Activated T-helper 17 cell treated with anti-CD3 and anti-CD28 coated beads, Interleukin-2, amount 50 U/mL, for 72 hours (primary cell): ENCODE measurements at regions not wholly inside any gene's neighbourhood (a gene's known extent, or its start where the extent isn't known, plus 50 kb on each side); places are given as distances from the start of the nearest gene placed in this dataset.

Experiments
- ATAC-seq: fragments of 150-1000 bp; cut with Tn5 transposase; replicated peaks from 2 replicates; pipeline ENCODE4 v1.10.0; 2021; ENCODE audit warnings: mild to moderate bottlenecking, moderate library complexity
- H3K27ac Mint-ChIP-seq: one replicate; pipeline ENCODE4 v1.8.0; 2022; ENCODE audit warnings: mixed read lengths
- H3K27me3 Mint-ChIP-seq: one replicate; pipeline ENCODE4 v1.8.0; 2022; ENCODE audit warnings: mixed read lengths
- H3K36me3 Mint-ChIP-seq: one replicate; pipeline ENCODE4 v1.8.0; 2022; ENCODE audit warnings: low read depth, mild to moderate bottlenecking, mixed read lengths
- H3K4me1 Mint-ChIP-seq: one replicate; pipeline ENCODE4 v1.8.0; 2022; ENCODE audit warnings: mixed read lengths
- H3K4me3 Mint-ChIP-seq: one replicate; pipeline ENCODE4 v1.8.0; 2022; ENCODE audit warnings: mild to moderate bottlenecking, mixed read lengths
- H3K9me3 Mint-ChIP-seq: one replicate; pipeline ENCODE4 v1.8.0; 2022; ENCODE audit warnings: mixed read lengths

DNA sequence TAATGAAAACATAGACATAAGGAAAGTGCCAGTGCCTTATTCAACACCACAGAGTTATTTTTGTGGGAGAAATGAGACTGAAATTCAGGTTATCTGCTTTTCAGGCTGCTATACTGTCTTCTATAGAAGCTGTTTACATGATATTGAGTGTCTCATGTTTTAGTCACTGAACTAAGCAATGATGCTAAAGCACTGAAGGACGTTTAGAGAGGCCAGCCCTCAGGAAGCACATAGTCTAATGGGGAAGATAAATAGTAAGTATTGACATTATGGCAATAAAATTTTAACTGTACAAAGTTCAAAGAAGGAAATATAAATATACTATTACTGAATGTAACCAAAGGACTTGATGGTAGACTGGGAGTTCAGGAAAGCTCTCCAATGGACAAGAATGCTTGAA, 186.4 kb upstream of the ZC3H15 start:
- Mint-ChIP-seq H3K27me3 (no peaks in the 10 kb centered on the region), H3K36me3 (no peaks in the 10 kb centered on the region), H3K27ac (no peak overlapping the region), H3K4me3 (no peak overlapping the region), H3K9me3 (peaks cover 10% of the 10 kb centered on the region), H3K4me1 (no peaks in the 10 kb centered on the region)
- ATAC-seq: no peak

GRCh38 chr2:186302263-186302662, 183.8 kb upstream of the ZC3H15 start:
- H3K27me3 Mint-ChIP-seq: no peaks in the 10 kb centered on the region
- no peak overlapping the region for H3K4me3 Mint-ChIP-seq
- no peaks in the 10 kb centered on the region for H3K36me3 Mint-ChIP-seq
- H3K27ac Mint-ChIP-seq: no peak overlapping the region
- peaks cover 10% of the 10 kb centered on the region for H3K9me3 Mint-ChIP-seq
- H3K4me1 Mint-ChIP-seq: no peaks in the 10 kb centered on the region
- no peak for ATAC-seq

GRCh38 chr2:186303091-186303490, 183.0 kb upstream of the ZC3H15 start:
- Mint-ChIP-seq H3K4me3 (no peak overlapping the region), H3K9me3 (peaks cover 9% of the 10 kb centered on the region), H3K27ac (no peak overlapping the region), H3K27me3 (no peaks in the 10 kb centered on the region), H3K4me1 (no peaks in the 10 kb centered on the region), H3K36me3 (no peaks in the 10 kb centered on the region)
- ATAC-seq: no peak

DNA sequence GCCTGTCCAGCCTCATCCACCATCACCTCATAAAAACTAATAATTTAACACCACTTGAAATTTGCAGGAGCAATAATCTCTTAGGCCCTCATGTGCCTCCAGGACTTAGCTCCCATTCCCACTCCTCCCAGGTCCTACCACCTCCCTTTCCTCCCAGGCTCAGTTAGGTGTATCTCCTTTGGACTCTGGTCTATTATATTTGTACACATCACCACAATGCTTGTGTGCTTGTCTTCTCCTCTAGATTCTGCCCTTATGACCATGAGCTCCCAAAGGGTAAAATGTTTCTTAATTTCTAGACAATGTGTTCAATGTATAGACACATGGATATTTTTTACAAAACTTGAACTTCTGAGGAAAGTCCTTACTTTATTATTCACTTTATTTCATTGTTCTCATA, 182.0 kb upstream of the ZC3H15 start:
- H3K4me1 Mint-ChIP-seq: no peaks in the 10 kb centered on the region
- peaks cover 4% of the 10 kb centered on the region for H3K9me3 Mint-ChIP-seq
- no peak overlapping the region for H3K4me3 Mint-ChIP-seq
- no peak for ATAC-seq
- no peak overlapping the region for H3K27ac Mint-ChIP-seq
- no peaks in the 10 kb centered on the region for H3K36me3 Mint-ChIP-seq
- no peaks in the 10 kb centered on the region for H3K27me3 Mint-ChIP-seq

DNA sequence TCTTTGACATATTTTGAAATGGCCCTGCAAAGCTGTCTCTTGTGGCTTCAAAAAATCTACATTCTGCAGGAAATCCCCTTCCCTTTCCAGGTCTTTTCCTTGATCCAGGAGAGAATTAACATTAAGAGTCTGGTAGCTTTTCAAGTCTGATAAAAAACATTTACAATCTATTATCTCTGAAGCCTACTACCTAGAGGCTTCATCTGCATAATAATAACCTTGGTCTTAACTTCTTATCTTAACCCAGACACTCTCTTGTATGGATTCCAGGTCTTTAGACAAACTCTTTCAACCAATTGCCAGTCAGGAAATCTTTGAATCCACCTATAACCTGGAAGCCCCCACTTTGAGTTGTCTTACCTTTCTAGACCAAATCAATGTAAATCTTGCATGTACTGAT, 179.3 kb upstream of the ZC3H15 start:
- Mint-ChIP-seq H3K27me3 (no peaks in the 10 kb centered on the region), H3K4me3 (no peak overlapping the region), H3K36me3 (no peaks in the 10 kb centered on the region), H3K27ac (no peak overlapping the region), H3K9me3 (peaks cover under 1% of the 10 kb centered on the region), H3K4me1 (no peaks in the 10 kb centered on the region)
- ATAC-seq: no peak

GRCh38 chr2:186307871-186308270, 178.2 kb upstream of the ZC3H15 start:
- peaks cover 9% of the 10 kb centered on the region for H3K36me3 Mint-ChIP-seq
- no peak overlapping the region for H3K27ac Mint-ChIP-seq
- no peak overlapping the region for H3K4me3 Mint-ChIP-seq
- H3K4me1 Mint-ChIP-seq: no peaks in the 10 kb centered on the region
- ATAC-seq: no peak
- peaks cover 6% of the 10 kb centered on the region for H3K9me3 Mint-ChIP-seq
- H3K27me3 Mint-ChIP-seq: no peaks in the 10 kb centered on the region

- Mint-ChIP-seq H3K27me3 (no peaks in the 10 kb centered on the region), H3K36me3 (peaks cover 9% of the 10 kb centered on the region), H3K9me3 (peaks cover 6% of the 10 kb centered on the region), H3K27ac (no peak overlapping the region), H3K4me1 (no peaks in the 10 kb centered on the region), H3K4me3 (no peak overlapping the region)
- ATAC-seq: no peak
These were observed 177.7 kb upstream of the ZC3H15 start for GRCh38 chr2:186308347-186308746.

DNA sequence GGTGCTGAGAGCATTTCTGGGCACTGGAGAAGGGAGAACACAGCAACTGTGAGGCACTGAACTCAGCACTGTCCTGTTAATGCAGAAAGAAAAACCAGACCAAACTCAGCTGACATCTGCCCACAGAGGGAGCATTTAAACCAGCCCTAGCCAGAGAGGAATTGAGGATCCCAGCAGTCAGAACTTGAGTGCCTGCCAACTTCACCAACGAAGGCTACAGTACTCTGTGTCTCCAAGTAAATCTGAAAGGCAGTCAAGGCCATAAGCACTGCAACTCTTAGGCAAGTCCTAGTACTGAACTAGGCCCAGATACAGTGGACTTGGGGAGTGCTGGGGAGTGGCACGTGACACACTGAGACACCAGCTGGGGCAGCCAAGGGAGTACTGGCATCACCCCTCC, 176.2 kb upstream of the ZC3H15 start:
- H3K36me3 Mint-ChIP-seq: peaks cover 9% of the 10 kb centered on the region
- ATAC-seq: no peak
- no peaks in the 10 kb centered on the region for H3K4me1 Mint-ChIP-seq
- H3K9me3 Mint-ChIP-seq: peaks cover 6% of the 10 kb centered on the region
- H3K4me3 Mint-ChIP-seq: no peak overlapping the region
- no peaks in the 10 kb centered on the region for H3K27me3 Mint-ChIP-seq
- no peak overlapping the region for H3K27ac Mint-ChIP-seq

DNA sequence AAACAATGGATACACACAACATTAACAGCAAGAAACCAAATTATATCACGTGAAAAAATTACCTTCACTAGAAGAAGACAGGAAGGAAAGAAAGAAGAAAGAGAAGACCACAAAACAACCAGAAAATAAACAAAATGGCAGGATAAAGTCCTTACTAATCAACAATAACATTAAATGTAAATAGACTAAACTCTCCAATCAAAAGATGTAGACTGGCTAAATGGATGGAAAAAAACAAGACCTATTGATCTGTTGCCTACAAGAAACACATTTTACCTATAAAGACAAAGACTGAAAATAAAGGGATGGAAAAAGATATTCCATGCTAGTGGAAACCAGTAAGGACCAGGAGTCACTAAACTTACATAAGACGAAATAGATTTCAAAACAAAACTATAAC, 167.0 kb upstream of the ZC3H15 start:
- H3K9me3 Mint-ChIP-seq: peaks cover 10% of the 10 kb centered on the region

GRCh38 chr2:186325827-186326535, 160.1 kb upstream of the ZC3H15 start:
- Mint-ChIP-seq H3K4me3 (no peak overlapping the region), H3K36me3 (no peaks in the 10 kb centered on the region), H3K27me3 (no peaks in the 10 kb centered on the region), H3K27ac (no peak overlapping the region), H3K9me3 (peaks cover 12% of the 10 kb centered on the region), H3K4me1 (no peaks in the 10 kb centered on the region)
- ATAC-seq: no peak

More for the DNA sequence above, 167.0 kb upstream of the ZC3H15 start:
- ATAC-seq: no peak
- H3K4me3 Mint-ChIP-seq: no peak overlapping the region
- no peaks in the 10 kb centered on the region for H3K27me3 Mint-ChIP-seq
- H3K27ac Mint-ChIP-seq: no peak overlapping the region
- no peaks in the 10 kb centered on the region for H3K4me1 Mint-ChIP-seq
- no peaks in the 10 kb centered on the region for H3K36me3 Mint-ChIP-seq

- H3K9me3 Mint-ChIP-seq: peaks cover 9% of the 10 kb centered on the region
- no peaks in the 10 kb centered on the region for H3K36me3 Mint-ChIP-seq
- no peaks in the 10 kb centered on the region for H3K27me3 Mint-ChIP-seq
- no peak for ATAC-seq
- H3K4me3 Mint-ChIP-seq: no peak overlapping the region
- no peak overlapping the region for H3K27ac Mint-ChIP-seq
- no peaks in the 10 kb centered on the region for H3K4me1 Mint-ChIP-seq
These were observed 158.7 kb upstream of the ZC3H15 start for GRCh38 chr2:186327251-186327868.

GRCh38 chr2:186328838-186329237, 157.2 kb upstream of the ZC3H15 start:
- no peak overlapping the region for H3K27ac Mint-ChIP-seq
- peaks cover 9% of the 10 kb centered on the region for H3K9me3 Mint-ChIP-seq
- H3K36me3 Mint-ChIP-seq: no peaks in the 10 kb centered on the region
- ATAC-seq: no peak
- H3K27me3 Mint-ChIP-seq: no peaks in the 10 kb centered on the region
- no peak overlapping the region for H3K4me3 Mint-ChIP-seq
- no peaks in the 10 kb centered on the region for H3K4me1 Mint-ChIP-seq

GRCh38 chr2:186330050-186330449, 156.0 kb upstream of the ZC3H15 start:
- Mint-ChIP-seq H3K9me3 (peaks cover 11% of the 10 kb centered on the region), H3K4me3 (no peak overlapping the region), H3K27me3 (no peaks in the 10 kb centered on the region), H3K36me3 (no peaks in the 10 kb centered on the region), H3K27ac (no peak overlapping the region), H3K4me1 (peaks cover 5% of the 10 kb centered on the region)
- no peak for ATAC-seq

DNA sequence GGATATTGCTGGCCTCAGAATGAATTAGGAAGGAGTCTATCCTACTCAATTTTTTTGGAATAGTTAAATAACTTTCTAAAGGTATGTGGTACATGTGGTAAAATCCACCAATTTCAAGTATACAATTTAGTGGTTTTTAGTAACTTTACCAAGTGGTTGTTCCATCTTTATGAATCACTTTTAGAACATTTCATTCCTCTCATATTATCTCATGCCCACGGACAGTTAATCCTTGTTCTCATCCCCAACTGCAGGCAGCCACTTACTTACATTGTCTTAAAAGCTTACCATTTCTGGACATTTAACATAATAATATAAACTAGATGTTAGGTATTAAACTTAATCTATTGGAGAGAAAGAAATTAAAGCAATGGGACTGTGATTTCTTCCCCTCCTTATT, 146.3 kb upstream of the ZC3H15 start:
- Mint-ChIP-seq H3K9me3 (peaks cover 15% of the 10 kb centered on the region), H3K27ac (no peak overlapping the region), H3K4me1 (peaks cover 4% of the 10 kb centered on the region), H3K4me3 (no peak overlapping the region), H3K27me3 (no peaks in the 10 kb centered on the region), H3K36me3 (peaks cover 1% of the 10 kb centered on the region)
- no peak for ATAC-seq

DNA sequence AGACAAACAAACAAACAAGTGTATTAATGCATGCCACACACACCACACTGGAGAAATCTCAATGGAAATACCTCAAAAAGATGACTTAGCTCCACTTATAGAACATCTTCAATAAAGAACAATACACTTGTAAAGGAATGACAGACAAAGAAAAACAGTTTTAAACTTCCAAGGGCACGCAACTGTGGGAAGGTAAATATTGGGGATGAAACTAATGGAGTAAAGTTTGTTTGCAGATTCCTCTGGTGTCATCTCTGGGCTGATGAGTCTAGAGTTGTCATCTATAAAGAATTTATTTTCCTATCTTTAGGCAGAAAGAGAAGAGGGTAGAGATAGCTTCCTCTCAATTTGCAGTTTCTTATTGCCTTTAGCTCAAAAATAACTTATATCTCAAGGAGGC, 144.0 kb upstream of the ZC3H15 start:
- no peak overlapping the region for H3K27ac Mint-ChIP-seq
- peaks cover 4% of the 10 kb centered on the region for H3K36me3 Mint-ChIP-seq
- no peak overlapping the region for H3K4me3 Mint-ChIP-seq
- no peaks in the 10 kb centered on the region for H3K27me3 Mint-ChIP-seq
- no peak for ATAC-seq
- peaks cover 11% of the 10 kb centered on the region for H3K9me3 Mint-ChIP-seq
- H3K4me1 Mint-ChIP-seq: no peaks in the 10 kb centered on the region
